Endothelial cell of umbilical vein (primary cell): ENCODE measurements at regions not wholly inside any gene's neighbourhood (a gene's known extent, or its start where the extent isn't known, plus 50 kb on each side); places are given as distances from the start of the nearest gene placed in this dataset.

Experiments
- BruUV-seq: library from RNA; stranded (reverse); fragments of 400-500 nt; replicated peaks from 2 replicates; lab custom pipeline; 2021; lab: Mats Ljungman, UMichigan
- CTCF ChIA-PET: fragments of 300-600, 350-600 bp; sonication (Branson Sonifier 250); formaldehyde crosslinking; loops from one replicate; lab custom pipeline; 2021; ENCODE audit warnings: antibody characterized with exemption, inconsistent platforms; lab: Charles Lee
- POLR2A ChIA-PET: fragments of 300-600, 350-600 bp; sonication (Branson Sonifier 250); formaldehyde crosslinking; loops from one replicate; lab custom pipeline; 2021; ENCODE audit warnings: antibody characterized with exemption, inconsistent platforms; lab: Charles Lee
- DNase-seq: peaks from one replicate; pipeline ENCODE4 v3.0.0-alpha.2; 2011; ENCODE audit warnings: low read depth, low spot score
- FAIRE-seq: peaks from 2 replicates; lab custom pipeline; 2011; peaks lifted over from hg19 to GRCh38; lab: Jason Lieb, UNC
- H2AFZ ChIP-seq: 2 replicates; pipeline ENCODE4 v1.6.0; 2012; ENCODE audit warnings: low read depth, low read length, control low read depth, inconsistent platforms
- H3K27ac ChIP-seq: 2 replicates; pipeline ENCODE4 v1.5.1; 2011; ENCODE audit warnings: low read depth, mild to moderate bottlenecking, control low read depth, low read length, moderate library complexity; ENCODE audit not compliant: insufficient read depth
- H3K27me3 ChIP-seq, 2 experiments: 2 replicates each; pipeline versions ENCODE4 v1.6.0 to v1.6.1; 2011; ENCODE audit warnings: low read length in 2 of 2, mixed read lengths in 1 of 2; ENCODE audit not compliant: control insufficient read depth in 2 of 2, insufficient read depth in 2 of 2
- H3K36me3 ChIP-seq, 2 experiments: 2 replicates in 1 of 2; 3 replicates in 1 of 2; pipeline ENCODE4 v1.5.1; 2011; ENCODE audit warnings: low read length in 2 of 2, mild to moderate bottlenecking in 1 of 2, moderate library complexity in 1 of 2; ENCODE audit not compliant: control insufficient read depth in 2 of 2, insufficient read depth in 2 of 2; ENCODE audit errors: extremely low read depth in 1 of 2
- H3K4me1 ChIP-seq: 3 replicates; pipeline ENCODE4 v1.5.1; 2011; ENCODE audit warnings: mild to moderate bottlenecking, low read length; ENCODE audit not compliant: control insufficient read depth, insufficient read depth; ENCODE audit errors: extremely low read depth
- H3K4me2 ChIP-seq: 2 replicates; pipeline ENCODE4 v1.6.1; 2011; ENCODE audit warnings: low read length, control low read depth, mixed read lengths; ENCODE audit not compliant: insufficient read depth
- H3K4me3 ChIP-seq, 3 experiments: fragments of 200-600 bp in 1 of 3; sonication (generic), shearing (Covaris generic) in 1 of 3; replicated peaks in 1 of 3; 2 replicates each; pipeline ENCODE4 v1.5.1; 2011 to 2016; ENCODE audit warnings: control low read depth in 3 of 3, low read length in 3 of 3, mild to moderate bottlenecking in 2 of 3, inconsistent platforms in 1 of 3, low read depth in 1 of 3, moderate library complexity in 1 of 3; ENCODE audit not compliant: insufficient read depth in 1 of 3
- H3K79me2 ChIP-seq: 2 replicates; pipeline ENCODE4 v1.6.0; 2012; ENCODE audit warnings: low read length, inconsistent platforms; ENCODE audit not compliant: control insufficient read depth, insufficient read depth
- H3K9ac ChIP-seq: replicated peaks from 2 replicates; pipeline ENCODE3; 2011; ENCODE audit warnings: low read length, control low read depth; ENCODE audit not compliant: insufficient read depth; ENCODE audit errors: extremely low read depth
- H3K9me1 ChIP-seq: replicated peaks from 3 replicates; pipeline ENCODE4 v1.6.0; 2011; ENCODE audit warnings: mild to moderate bottlenecking, low read length; ENCODE audit not compliant: control insufficient read depth, insufficient read depth; ENCODE audit errors: extremely low read depth
- H3K9me3 ChIP-seq: replicated peaks from 2 replicates; pipeline ENCODE4 v1.5.1; 2012; ENCODE audit warnings: low read length, inconsistent platforms; ENCODE audit not compliant: control insufficient read depth, insufficient read depth
- H4K20me1 ChIP-seq: replicated peaks from 2 replicates; pipeline ENCODE3; 2011; ENCODE audit warnings: mild to moderate bottlenecking, low read length; ENCODE audit not compliant: control insufficient read depth, insufficient read depth; ENCODE audit errors: extremely low read depth
- CTCF ChIP-seq, 2 donors: IDR thresholded peaks; 1 replicate in 1 of 2; 2 replicates in 1 of 2; pipeline ENCODE4 v1.5.1; 2011; ENCODE audit warnings: low read length in 2 of 2, mild to moderate bottlenecking in 2 of 2, moderate library complexity in 2 of 2, control low read depth in 1 of 2, inconsistent platforms in 1 of 2, low read depth in 1 of 2; ENCODE audit not compliant: insufficient read depth in 1 of 2; ENCODE audit errors: extremely low read depth in 1 of 2
- EZH2 ChIP-seq: IDR thresholded peaks from 2 replicates; pipeline ENCODE4 v1.6.1; 2012; ENCODE audit warnings: borderline replicate concordance, low read depth, mild to moderate bottlenecking, moderate library complexity, low read length, inconsistent platforms; ENCODE audit not compliant: severe bottlenecking
- FOS ChIP-seq: IDR thresholded peaks from 2 replicates; pipeline ENCODE4 v1.6.1; 2011; ENCODE audit warnings: mild to moderate bottlenecking, low read length, moderate library complexity, borderline replicate concordance; ENCODE audit not compliant: insufficient read depth
- GATA2 ChIP-seq: IDR thresholded peaks from 2 replicates; pipeline ENCODE4 v1.7.0; 2011; ENCODE audit warnings: low read depth, mild to moderate bottlenecking, moderate library complexity, mixed read lengths, low read length; ENCODE audit not compliant: insufficient read length, insufficient read depth
- JUN ChIP-seq: IDR thresholded peaks from 2 replicates; pipeline ENCODE4 v1.6.1; 2011; ENCODE audit warnings: borderline replicate concordance, low read depth; ENCODE audit not compliant: insufficient read length, insufficient read depth
- MAX ChIP-seq: IDR thresholded peaks from 2 replicates; pipeline ENCODE4 v1.6.1; 2011; ENCODE audit not compliant: insufficient read depth, insufficient read length
- MYC ChIP-seq: IDR thresholded peaks from one replicate; pipeline ENCODE4 v1.6.1; 2011; ENCODE audit warnings: mild to moderate bottlenecking, low read depth, low read length
- POLR2A ChIP-seq: IDR thresholded peaks from 2 replicates; pipeline ENCODE4 v1.6.1; 2012; ENCODE audit warnings: low read depth, mild to moderate bottlenecking, control low read depth, low read length
- POLR2AphosphoS5 ChIP-seq: IDR thresholded peaks from 2 replicates; pipeline ENCODE4 v1.6.1; 2012; ENCODE audit warnings: low read depth, mild to moderate bottlenecking, control low read depth, low read length, moderate library complexity; ENCODE audit not compliant: insufficient read depth
- dilution Hi-C: fragments of 300-500 bp; cut with MboI; formaldehyde crosslinking; loops from one replicate; pipeline ENCODE4 v1.15.0; 2019; ENCODE audit warnings: low sequenced_read_pairs; ENCODE audit not compliant: extremely low pct_ligation_motif_present
- intact Hi-C: fragments of 100-400 bp; cut with micrococcal nuclease; formaldehyde crosslinking; loops from one replicate; pipeline ENCODE4 v1.10.0; 2022

- intact Hi-C loops = no loop called here
These were observed 53.2 kb upstream of the ITGA1 start for GRCh38 chr5:52734557-52734956.

More at GRCh38 chr5:52734557-52734956, 53.2 kb upstream of the ITGA1 start:
- BruUV-seq = no TSS peak
- no peak overlapping the region for H2AFZ ChIP-seq
- TF ChIP-seq MYC = no peak
- TF ChIP-seq JUN = no peak
- no peak for TF ChIP-seq MAX
- no peak for TF ChIP-seq POLR2AphosphoS5
- TF ChIP-seq CTCF (IDR thresholded peaks at IDR 0.05; ENCODE audit: extremely low read depth in 1 of 2, insufficient read depth in 1 of 2, low read depth in 1 of 2, low read length in 2 of 2) = no peak
- no peak for TF ChIP-seq FOS
- no peak for TF ChIP-seq GATA2
- TF ChIP-seq EZH2 = no peak
- TF ChIP-seq POLR2A = no peak
- no peak overlapping the region for H3K9ac ChIP-seq
- no peak overlapping the region for H3K27ac ChIP-seq
- peaks cover 3% of the 10 kb centered on the region for H3K9me1 ChIP-seq
- no peak overlapping the region for H3K4me2 ChIP-seq
- H3K4me3 ChIP-seq = no peak overlapping the region
- H3K9me3 ChIP-seq = no peaks in the 10 kb centered on the region
- H3K36me3 ChIP-seq = no peaks in the 10 kb centered on the region
- CTCF ChIA-PET = no interaction called here
- H3K27me3 ChIP-seq = no peaks in the 10 kb centered on the region
- H3K4me1 ChIP-seq = peaks cover 6% of the 10 kb centered on the region
- FAIRE-seq = no peak
- no peaks in the 10 kb centered on the region for H4K20me1 ChIP-seq
- POLR2A ChIA-PET = no interaction called here
- dilution Hi-C loops = no loop called here
- H3K79me2 ChIP-seq = no peaks in the 10 kb centered on the region
- no peak for DNase-seq
